Forelimb muscle (tissue), 1 donor: ENCODE measurements at regions not wholly inside any gene's neighbourhood (a gene's known extent, or its start where the extent isn't known, plus 50 kb on each side); places are given as distances from the start of the nearest gene placed in this dataset.
A peak's percentile ranks its signal among the peaks of the same experiment; 100 is the strongest.

ENCODE experiments used
- DNase-seq: peaks from one replicate; pipeline ENCODE4 v3.0.0-alpha.2; 2013; ENCODE audit warnings: low read depth

- no peak for DNase-seq
Observed at GRCh38 chr5:123882319-123882964, 370.5 kb downstream of the CSNK1G3 start.

- no peak for DNase-seq
Observed at GRCh38 chr5:123881759-123882244, 369.8 kb downstream of the CSNK1G3 start.

GRCh38 chr5:123880875-123881274 lies 368.9 kb downstream of the CSNK1G3 start:
- DNase-seq = no peak

GRCh38 chr5:123879071-123879470 lies 367.1 kb downstream of the CSNK1G3 start:
- no peak for DNase-seq

- DNase-seq = no peak
Observed at GRCh38 chr5:123876276-123876790, 364.4 kb downstream of the CSNK1G3 start.

DNA sequence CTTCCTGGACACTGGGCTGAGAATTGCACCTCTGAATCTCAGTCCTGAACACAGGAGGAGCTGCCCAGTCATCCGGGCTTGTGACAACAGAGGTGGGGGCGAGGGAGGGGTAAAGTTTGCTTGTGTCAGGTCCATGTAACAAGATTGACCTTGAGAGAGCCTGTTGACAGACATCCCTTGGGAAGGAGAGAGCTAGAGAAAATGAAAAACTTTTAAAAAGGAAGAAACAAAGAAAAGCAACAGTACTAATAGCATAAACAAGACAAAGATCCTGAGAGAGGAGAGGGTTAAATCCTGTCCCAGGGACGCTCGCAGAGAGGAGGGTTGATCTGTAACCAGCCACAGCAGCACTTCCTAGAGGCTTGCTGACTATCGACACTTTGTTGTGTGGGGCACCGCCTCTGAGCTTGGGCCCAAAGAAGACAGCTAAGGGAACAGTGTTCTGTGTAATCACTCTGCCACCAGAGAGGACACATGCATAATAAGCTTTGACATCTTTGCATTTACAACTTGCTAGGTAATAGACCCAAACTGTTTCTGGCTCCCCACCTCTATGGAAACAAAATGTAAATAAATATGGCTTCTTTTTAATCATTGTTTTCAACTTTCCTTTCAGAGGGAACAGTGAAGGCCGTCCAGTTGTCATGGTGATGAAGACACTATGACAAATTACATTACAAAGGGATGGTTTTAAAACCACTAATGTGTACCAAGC lies 363.7 kb downstream of the CSNK1G3 start:
- DNase-seq = no peak

- no peak for DNase-seq
Observed at GRCh38 chr5:123874600-123875201, 362.7 kb downstream of the CSNK1G3 start.

GRCh38 chr5:123873846-123874245 lies 361.9 kb downstream of the CSNK1G3 start:
- DNase-seq = no peak

GRCh38 chr5:123871373-123871772 lies 359.4 kb downstream of the CSNK1G3 start:
- no peak for DNase-seq

GRCh38 chr5:123868881-123869280 lies 356.9 kb downstream of the CSNK1G3 start:
- peak; percentile 44 for DNase-seq

- DNase-seq = no peak
Observed at GRCh38 chr5:123868267-123868666, 356.3 kb downstream of the CSNK1G3 start.

DNA sequence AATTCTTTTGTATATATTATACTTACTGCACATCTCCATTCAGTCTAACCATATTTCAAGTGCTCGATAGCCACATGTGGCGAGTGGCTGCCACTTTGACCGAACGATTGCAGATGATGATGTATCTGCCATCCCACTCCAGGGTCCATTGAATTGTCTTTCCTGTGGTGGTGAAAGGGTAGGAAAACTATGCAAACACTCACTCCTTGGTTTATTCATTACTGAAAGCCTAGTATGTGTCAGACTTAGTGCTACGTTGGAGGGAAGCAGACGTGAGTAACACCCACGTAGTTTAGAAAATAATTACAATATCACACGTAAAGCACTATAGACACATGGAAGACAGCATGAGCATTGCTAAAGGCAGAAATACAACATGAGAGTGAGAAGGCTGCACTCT lies 353.7 kb downstream of the CSNK1G3 start:
- no peak for DNase-seq

DNA sequence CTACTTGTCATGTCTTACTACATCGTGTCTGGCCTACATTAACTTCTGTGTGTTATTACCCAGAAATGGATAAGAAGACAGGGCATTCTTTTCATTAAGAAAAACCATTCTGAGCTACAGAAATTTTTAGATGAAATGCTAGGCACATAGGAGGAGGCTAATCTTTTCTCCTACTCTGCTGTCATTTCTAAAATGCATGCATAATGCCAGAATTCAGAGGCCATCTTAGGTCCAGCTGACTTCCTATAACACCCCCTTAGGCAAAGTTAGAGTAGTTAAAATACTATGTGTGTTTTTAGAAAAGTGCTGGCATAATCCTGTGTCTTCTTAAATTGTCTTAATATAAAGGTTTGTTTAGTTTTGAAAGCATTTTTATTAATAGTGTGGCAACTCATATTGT lies 352.6 kb downstream of the CSNK1G3 start:
- DNase-seq = no peak

- DNase-seq = no peak
Observed at GRCh38 chr5:123858938-123859337, 347.0 kb downstream of the CSNK1G3 start.

DNA sequence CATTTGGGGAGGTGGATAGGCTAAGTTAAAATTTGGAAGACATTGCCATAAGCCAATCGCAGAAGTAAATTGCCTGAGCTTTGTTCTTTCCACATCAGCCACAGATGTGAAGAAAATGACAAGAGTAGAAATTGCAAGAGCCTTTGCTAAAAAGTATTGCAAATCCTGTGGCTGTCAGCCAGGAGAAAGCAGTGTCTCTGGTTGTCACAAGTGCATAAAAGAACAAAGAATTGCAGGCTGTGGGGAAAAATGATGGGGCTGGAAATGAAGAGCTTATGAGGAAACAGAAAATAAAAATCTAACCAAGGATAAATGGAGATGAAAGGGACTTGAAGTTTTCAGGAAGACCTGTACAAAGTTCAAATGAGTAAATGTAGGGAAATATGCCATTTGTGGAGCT lies 344.8 kb downstream of the CSNK1G3 start:
- DNase-seq = no peak

GRCh38 chr5:123855609-123856008 lies 343.6 kb downstream of the CSNK1G3 start:
- no peak for DNase-seq

- no peak for DNase-seq
Observed at GRCh38 chr5:123845356-123846100, 333.6 kb downstream of the CSNK1G3 start.

DNA sequence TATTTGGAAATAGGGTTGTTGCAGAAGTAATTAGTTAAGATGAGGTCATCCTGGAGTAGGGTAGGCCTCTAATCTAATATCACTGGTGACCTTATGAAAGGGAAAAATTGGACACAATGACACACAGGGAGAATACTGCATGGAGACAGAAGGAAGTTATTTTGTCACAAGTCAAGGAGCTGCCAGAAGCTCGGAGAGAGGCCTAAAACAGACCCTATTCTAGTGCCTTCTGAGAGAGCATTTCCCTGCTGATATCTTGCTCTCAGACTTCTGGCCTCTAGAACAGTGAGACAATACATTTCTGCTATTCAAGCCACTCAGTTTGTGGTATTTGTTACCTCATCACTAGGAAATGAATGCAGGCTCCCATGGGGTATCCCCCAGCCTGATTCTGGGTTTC lies 332.9 kb downstream of the CSNK1G3 start:
- DNase-seq = no peak

GRCh38 chr5:123835421-123835820 lies 323.4 kb downstream of the CSNK1G3 start:
- DNase-seq = no peak

- DNase-seq = no peak
Observed at GRCh38 chr5:123830575-123830974, 318.6 kb downstream of the CSNK1G3 start.

DNA sequence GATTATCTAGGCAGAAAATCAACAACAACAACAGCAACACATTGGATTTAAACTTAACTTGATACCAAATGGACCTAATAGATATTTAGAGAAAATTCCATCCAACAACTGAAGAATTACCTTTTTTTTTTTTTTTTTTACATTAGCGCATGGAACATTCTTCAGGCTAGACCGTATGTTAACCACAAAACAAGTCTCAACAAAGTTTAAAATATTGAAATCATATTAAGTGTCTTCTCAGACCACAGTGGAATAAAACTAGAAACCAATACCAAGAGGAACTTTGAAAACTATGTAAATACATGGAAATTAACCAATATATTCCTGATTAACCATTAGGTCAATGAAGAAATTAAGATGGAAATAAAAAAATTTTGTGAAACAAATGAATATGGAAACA lies 315.8 kb downstream of the CSNK1G3 start:
- no peak for DNase-seq

GRCh38 chr5:123819833-123820232 lies 307.9 kb downstream of the CSNK1G3 start:
- no peak for DNase-seq
